ENCODE measurements at regions not wholly inside any gene's neighbourhood (a gene's known extent, or its start where the extent isn't known, plus 50 kb on each side); places are given as distances from the start of the nearest gene placed in this dataset.

GRCh38 chr1:242723044-242723716 is 198.7 kb upstream of the PLD5 start:
- no peak for TF ChIP-seq CTCF (IDR thresholded peaks at IDR 0.05)
- TF ChIP-seq EZH2 (IDR thresholded peaks at IDR 0.05): no peak
- TF ChIP-seq EZH2phosphoT487 (IDR thresholded peaks at IDR 0.05): no peak
